ENCODE measurements at regions not wholly inside any gene's neighbourhood (a gene's known extent, or its start where the extent isn't known, plus 50 kb on each side); places are given as distances from the start of the nearest gene placed in this dataset.

DNA sequence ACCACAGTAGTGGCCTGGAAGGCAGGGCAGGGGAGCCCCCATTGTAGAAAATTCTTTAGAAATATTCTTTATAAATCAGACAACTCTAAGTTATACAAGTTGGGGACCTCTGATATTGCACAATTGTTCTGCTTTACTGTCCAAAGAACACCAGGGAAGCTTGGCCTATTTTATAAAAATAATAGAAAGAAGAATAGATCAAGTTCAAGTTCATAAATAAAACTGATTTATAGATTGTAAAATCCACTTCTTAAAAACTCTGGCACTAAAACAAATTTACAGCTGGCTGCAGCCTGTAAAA, 55.0 kb upstream of the GALNT2 start:
- TF ChIP-seq POLR2AphosphoS5 (IDR thresholded peaks at IDR 0.05) = no peak
- TF ChIP-seq, protein P1, sequence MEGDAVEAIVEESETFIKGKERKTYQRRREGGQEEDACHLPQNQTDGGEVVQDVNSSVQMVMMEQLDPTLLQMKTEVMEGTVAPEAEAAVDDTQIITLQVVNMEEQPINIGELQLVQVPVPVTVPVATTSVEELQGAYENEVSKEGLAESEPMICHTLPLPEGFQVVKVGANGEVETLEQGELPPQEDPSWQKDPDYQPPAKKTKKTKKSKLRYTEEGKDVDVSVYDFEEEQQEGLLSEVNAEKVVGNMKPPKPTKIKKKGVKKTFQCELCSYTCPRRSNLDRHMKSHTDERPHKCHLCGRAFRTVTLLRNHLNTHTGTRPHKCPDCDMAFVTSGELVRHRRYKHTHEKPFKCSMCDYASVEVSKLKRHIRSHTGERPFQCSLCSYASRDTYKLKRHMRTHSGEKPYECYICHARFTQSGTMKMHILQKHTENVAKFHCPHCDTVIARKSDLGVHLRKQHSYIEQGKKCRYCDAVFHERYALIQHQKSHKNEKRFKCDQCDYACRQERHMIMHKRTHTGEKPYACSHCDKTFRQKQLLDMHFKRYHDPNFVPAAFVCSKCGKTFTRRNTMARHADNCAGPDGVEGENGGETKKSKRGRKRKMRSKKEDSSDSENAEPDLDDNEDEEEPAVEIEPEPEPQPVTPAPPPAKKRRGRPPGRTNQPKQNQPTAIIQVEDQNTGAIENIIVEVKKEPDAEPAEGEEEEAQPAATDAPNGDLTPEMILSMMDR (IDR thresholded peaks at IDR 0.05) = no peak
- no peak for TF ChIP-seq POLR2A (IDR thresholded peaks at IDR 0.05; ENCODE audit: low read depth)

All from esophagus muscularis mucosa (tissue), 3 donors.